ENCODE measurements at regions not wholly inside any gene's neighbourhood (a gene's known extent, or its start where the extent isn't known, plus 50 kb on each side); places are given as distances from the start of the nearest gene placed in this dataset.

DNA sequence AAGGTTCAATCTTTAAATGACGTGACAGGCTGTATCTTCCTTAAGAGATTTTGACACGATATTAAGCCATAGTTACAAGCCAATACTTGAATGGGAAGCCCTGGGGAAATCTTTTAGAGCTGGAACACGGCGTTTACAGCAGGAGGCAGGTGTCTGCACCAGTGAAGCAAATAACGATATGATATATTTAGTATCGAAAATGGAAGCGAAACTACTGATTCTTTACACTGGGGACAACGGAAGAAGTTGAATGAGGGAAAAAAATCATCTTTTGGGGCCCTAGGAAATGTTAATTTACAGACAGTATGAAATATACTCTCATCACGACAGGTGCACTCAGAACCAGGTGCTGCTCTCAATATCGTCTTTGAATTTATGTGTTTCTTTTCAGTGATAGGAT is 793.9 kb upstream of the PCDH20 start:
- Histone ChIP-seq H3K4me1 (ENCODE audit: low read length) (peaks cover 37% of the 10 kb centered on the region), H3K9ac (ENCODE audit: low read length) (peak overlapping the region; percentile 44), H3K4me3 (ENCODE audit: low read length) (peak overlapping the region; percentile 67), H3K9me3 (ENCODE audit: insufficient read depth, low read length) (peaks cover 14% of the 10 kb centered on the region; the same call in 1 of the 2 replicates), H2AFZ (ENCODE audit: low read depth, low read length) (peak overlapping the region; percentile 15), H3K36me3 (replicated peaks; ENCODE audit: low read depth, low read length) (peaks cover 7% of the 10 kb centered on the region), H3K27me3 (ENCODE audit: low read depth, low read length) (no peaks in the 10 kb centered on the region), H4K20me1 (ENCODE audit: insufficient read depth, low read length) (no peaks in the 10 kb centered on the region), H3K79me2 (ENCODE audit: low read length) (no peaks in the 10 kb centered on the region), H3K27ac (ENCODE audit: low read length) (peak overlapping the region; percentile 79), H3K4me2 (ENCODE audit: low read length) (peak overlapping the region; percentile 72)
- TF ChIP-seq, protein P1, sequence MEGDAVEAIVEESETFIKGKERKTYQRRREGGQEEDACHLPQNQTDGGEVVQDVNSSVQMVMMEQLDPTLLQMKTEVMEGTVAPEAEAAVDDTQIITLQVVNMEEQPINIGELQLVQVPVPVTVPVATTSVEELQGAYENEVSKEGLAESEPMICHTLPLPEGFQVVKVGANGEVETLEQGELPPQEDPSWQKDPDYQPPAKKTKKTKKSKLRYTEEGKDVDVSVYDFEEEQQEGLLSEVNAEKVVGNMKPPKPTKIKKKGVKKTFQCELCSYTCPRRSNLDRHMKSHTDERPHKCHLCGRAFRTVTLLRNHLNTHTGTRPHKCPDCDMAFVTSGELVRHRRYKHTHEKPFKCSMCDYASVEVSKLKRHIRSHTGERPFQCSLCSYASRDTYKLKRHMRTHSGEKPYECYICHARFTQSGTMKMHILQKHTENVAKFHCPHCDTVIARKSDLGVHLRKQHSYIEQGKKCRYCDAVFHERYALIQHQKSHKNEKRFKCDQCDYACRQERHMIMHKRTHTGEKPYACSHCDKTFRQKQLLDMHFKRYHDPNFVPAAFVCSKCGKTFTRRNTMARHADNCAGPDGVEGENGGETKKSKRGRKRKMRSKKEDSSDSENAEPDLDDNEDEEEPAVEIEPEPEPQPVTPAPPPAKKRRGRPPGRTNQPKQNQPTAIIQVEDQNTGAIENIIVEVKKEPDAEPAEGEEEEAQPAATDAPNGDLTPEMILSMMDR (IDR thresholded peaks at IDR 0.05; ENCODE audit: low read depth, low read length), result peak; percentile 7; the same call in 1 of the 2 replicates
- no peak; the same call in 1 of the 2 replicates for TF ChIP-seq EZH2phosphoT487 (IDR thresholded peaks at IDR 0.05; ENCODE audit: low read depth)

DNA sequence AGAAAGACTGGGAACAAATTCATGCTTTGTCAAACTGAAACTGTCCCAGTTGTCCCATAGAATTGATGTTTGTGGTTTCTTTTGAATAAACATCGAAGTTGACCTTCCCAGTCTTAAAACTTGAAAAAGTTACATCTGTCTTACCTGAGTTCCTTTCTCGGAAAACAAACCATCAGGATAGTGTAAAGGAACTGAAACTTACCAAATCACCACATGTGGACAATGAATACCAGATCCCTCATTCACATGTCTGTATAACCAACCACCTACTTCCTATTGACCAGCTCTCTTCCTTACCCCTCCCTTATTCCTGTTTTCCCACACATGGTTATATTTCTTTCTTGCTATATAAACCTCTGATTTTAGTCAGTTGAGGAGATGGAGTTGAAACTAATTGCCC is 791.7 kb upstream of the PCDH20 start:
- peaks cover 37% of the 10 kb centered on the region for H3K4me1 ChIP-seq (ENCODE audit: low read length)
- no peak overlapping the region for H3K9ac ChIP-seq (ENCODE audit: low read length)
- peaks cover 7% of the 10 kb centered on the region for H3K36me3 ChIP-seq (replicated peaks; ENCODE audit: low read depth, low read length)
- H3K27me3 ChIP-seq (ENCODE audit: low read depth, low read length), result no peaks in the 10 kb centered on the region
- no peak for TF ChIP-seq EZH2phosphoT487 (IDR thresholded peaks at IDR 0.05; ENCODE audit: low read depth)
- TF ChIP-seq, protein P1 (IDR thresholded peaks at IDR 0.05; ENCODE audit: low read depth, low read length), result no peak
- H3K9me3 ChIP-seq (ENCODE audit: insufficient read depth, low read length), result peaks cover 14% of the 10 kb centered on the region; the same call in 1 of the 2 replicates
- no peaks in the 10 kb centered on the region for H4K20me1 ChIP-seq (ENCODE audit: insufficient read depth, low read length)
- peak overlapping the region; percentile 8 for H3K4me2 ChIP-seq (ENCODE audit: low read length)
- H3K4me3 ChIP-seq (ENCODE audit: low read length), result 0 out of 2 replicates have a peak overlapping the region, but pooled peaks have one; percentile 1
- H2AFZ ChIP-seq (ENCODE audit: low read depth, low read length), result no peak overlapping the region
- H3K79me2 ChIP-seq (ENCODE audit: low read length), result no peaks in the 10 kb centered on the region
- peak overlapping the region; percentile 3; the same call in 1 of the 2 replicates for H3K27ac ChIP-seq (ENCODE audit: low read length)

DNA sequence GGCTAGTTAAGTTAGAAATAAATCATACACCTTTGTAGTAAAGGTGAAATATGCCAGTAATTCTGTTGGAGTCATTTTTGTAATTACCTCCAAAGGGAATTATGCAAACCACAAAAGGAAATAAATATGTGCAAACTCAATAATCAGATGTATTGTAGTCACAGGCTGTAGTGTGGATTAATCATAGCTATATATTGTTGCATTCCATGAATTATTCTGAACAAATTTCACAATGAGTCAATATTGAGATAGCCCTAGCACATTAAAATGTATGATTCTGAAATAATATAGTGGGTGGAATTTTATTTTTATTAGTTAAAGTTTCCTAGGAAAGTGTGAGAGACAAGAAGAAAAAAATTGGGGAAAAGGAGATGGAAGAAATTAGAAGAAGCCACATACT is 790.5 kb upstream of the PCDH20 start:
- Histone ChIP-seq H3K36me3 (replicated peaks; ENCODE audit: low read depth, low read length) (peaks cover 7% of the 10 kb centered on the region), H3K9me3 (ENCODE audit: insufficient read depth, low read length) (peaks cover 14% of the 10 kb centered on the region; the same call in 1 of the 2 replicates)

DNA sequence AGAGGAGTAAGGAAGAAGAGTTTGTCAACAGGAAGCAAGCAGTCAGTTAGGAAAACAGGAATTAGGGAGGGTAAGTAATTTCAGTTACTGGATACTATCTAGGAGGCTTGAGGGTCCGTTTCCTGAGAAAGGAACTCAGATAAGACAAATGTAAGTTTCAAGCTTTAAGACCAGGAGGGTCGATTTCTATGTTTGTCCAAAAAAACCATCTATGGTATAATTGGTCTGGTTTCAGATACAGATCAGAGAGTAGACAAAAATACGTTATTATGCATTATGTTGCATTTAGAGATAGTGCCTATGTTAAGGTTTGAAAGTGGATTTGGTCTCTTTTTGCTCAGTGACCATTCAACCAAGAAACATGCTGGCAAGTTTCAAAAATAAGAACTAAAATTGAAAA is 789.6 kb upstream of the PCDH20 start:
- peaks cover 31% of the 10 kb centered on the region for H3K4me1 ChIP-seq (ENCODE audit: low read length)
- no peak overlapping the region for H3K9ac ChIP-seq (ENCODE audit: low read length)
- no peaks in the 10 kb centered on the region for H4K20me1 ChIP-seq (ENCODE audit: insufficient read depth, low read length)
- no peak overlapping the region for H2AFZ ChIP-seq (ENCODE audit: low read depth, low read length)
- peaks cover 7% of the 10 kb centered on the region for H3K36me3 ChIP-seq (replicated peaks; ENCODE audit: low read depth, low read length)
- no peak overlapping the region for H3K4me3 ChIP-seq (ENCODE audit: low read length)
- no peak for TF ChIP-seq EZH2phosphoT487 (IDR thresholded peaks at IDR 0.05; ENCODE audit: low read depth)
- TF ChIP-seq, protein P1 (IDR thresholded peaks at IDR 0.05; ENCODE audit: low read depth, low read length), result no peak
- H3K27me3 ChIP-seq (ENCODE audit: low read depth, low read length), result no peaks in the 10 kb centered on the region
- no peak overlapping the region for H3K4me2 ChIP-seq (ENCODE audit: low read length)
- H3K9me3 ChIP-seq (ENCODE audit: insufficient read depth, low read length), result peaks cover 14% of the 10 kb centered on the region; the same call in 1 of the 2 replicates
- H3K79me2 ChIP-seq (ENCODE audit: low read length), result no peaks in the 10 kb centered on the region
- no peak overlapping the region for H3K27ac ChIP-seq (ENCODE audit: low read length)

More for the DNA sequence above, 790.5 kb upstream of the PCDH20 start:
- no peak overlapping the region for H2AFZ ChIP-seq (ENCODE audit: low read depth, low read length)
- no peaks in the 10 kb centered on the region for H3K27me3 ChIP-seq (ENCODE audit: low read depth, low read length)
- no peaks in the 10 kb centered on the region for H4K20me1 ChIP-seq (ENCODE audit: insufficient read depth, low read length)
- TF ChIP-seq EZH2phosphoT487 (IDR thresholded peaks at IDR 0.05; ENCODE audit: low read depth), result no peak
- TF ChIP-seq, protein P1 (IDR thresholded peaks at IDR 0.05; ENCODE audit: low read depth, low read length), result no peak
- H3K9ac ChIP-seq (ENCODE audit: low read length), result no peak overlapping the region
- H3K27ac ChIP-seq (ENCODE audit: low read length), result no peak overlapping the region
- H3K4me1 ChIP-seq (ENCODE audit: low read length), result peaks cover 37% of the 10 kb centered on the region
- H3K79me2 ChIP-seq (ENCODE audit: low read length), result no peaks in the 10 kb centered on the region
- no peak overlapping the region for H3K4me3 ChIP-seq (ENCODE audit: low read length)
- no peak overlapping the region for H3K4me2 ChIP-seq (ENCODE audit: low read length)
